Inflammatory macrophage treated with lipopolysaccharide for 4 hours (primary cell): ENCODE measurements at regions not wholly inside any gene's neighbourhood (a gene's known extent, or its start where the extent isn't known, plus 50 kb on each side); places are given as distances from the start of the nearest gene placed in this dataset.

Experiments
- DNase-seq: peaks from one replicate; pipeline ENCODE4 v3.0.0-alpha.2; 2020

GRCh38 chr14:53336729-53337128 is 183.6 kb upstream of the DDHD1 start:
- no peak for DNase-seq

GRCh38 chr14:53333809-53334208 is 180.7 kb upstream of the DDHD1 start:
- DNase-seq: no peak

- DNase-seq: no peak
Measured at GRCh38 chr14:53331921-53332320, 178.8 kb upstream of the DDHD1 start.

- no peak for DNase-seq
Measured at GRCh38 chr14:53331247-53331646, 178.1 kb upstream of the DDHD1 start.

GRCh38 chr14:53330441-53330840 is 177.3 kb upstream of the DDHD1 start:
- DNase-seq: no peak

- no peak for DNase-seq
Measured at GRCh38 chr14:53328841-53329240, 175.7 kb upstream of the DDHD1 start.

GRCh38 chr14:53327716-53328115 is 174.6 kb upstream of the DDHD1 start:
- no peak for DNase-seq

- DNase-seq: no peak
Measured at GRCh38 chr14:53325176-53325806, 172.2 kb upstream of the DDHD1 start.

GRCh38 chr14:53316504-53316903 is 163.4 kb upstream of the DDHD1 start:
- DNase-seq: no peak

- DNase-seq: no peak
Measured at GRCh38 chr14:53310412-53310811, 157.3 kb upstream of the DDHD1 start.

- DNase-seq: no peak
Measured at GRCh38 chr14:53306911-53307310, 153.8 kb upstream of the DDHD1 start.

- DNase-seq: peak; percentile 38
Measured at GRCh38 chr14:53306267-53306721, 153.2 kb upstream of the DDHD1 start.

- DNase-seq: no peak
Measured at GRCh38 chr14:53304726-53305381, 151.7 kb upstream of the DDHD1 start.

- peak; percentile 50 for DNase-seq
Measured at GRCh38 chr14:53295985-53296582, 143.0 kb upstream of the DDHD1 start.

- DNase-seq: no peak
Measured at GRCh38 chr14:53295372-53295771, 142.2 kb upstream of the DDHD1 start.

GRCh38 chr14:53286301-53286700 is 133.2 kb upstream of the DDHD1 start:
- no peak for DNase-seq

- no peak for DNase-seq
Measured at GRCh38 chr14:53285821-53286220, 132.7 kb upstream of the DDHD1 start.

- DNase-seq: no peak
Measured at GRCh38 chr14:53285064-53285463, 131.9 kb upstream of the DDHD1 start.

GRCh38 chr14:53278602-53279506 is 125.7 kb upstream of the DDHD1 start:
- no peak for DNase-seq

GRCh38 chr14:53273671-53274072 is 120.5 kb upstream of the DDHD1 start:
- no peak for DNase-seq

- no peak for DNase-seq
Measured at GRCh38 chr14:53265025-53265424, 111.9 kb upstream of the DDHD1 start.

- DNase-seq: no peak
Measured at GRCh38 chr14:53260928-53261327, 107.8 kb upstream of the DDHD1 start.

- no peak for DNase-seq
Measured at GRCh38 chr14:53260286-53260685, 107.2 kb upstream of the DDHD1 start.
